ENCODE measurements at regions not wholly inside any gene's neighbourhood (a gene's known extent, or its start where the extent isn't known, plus 50 kb on each side); places are given as distances from the start of the nearest gene placed in this dataset.

DNA sequence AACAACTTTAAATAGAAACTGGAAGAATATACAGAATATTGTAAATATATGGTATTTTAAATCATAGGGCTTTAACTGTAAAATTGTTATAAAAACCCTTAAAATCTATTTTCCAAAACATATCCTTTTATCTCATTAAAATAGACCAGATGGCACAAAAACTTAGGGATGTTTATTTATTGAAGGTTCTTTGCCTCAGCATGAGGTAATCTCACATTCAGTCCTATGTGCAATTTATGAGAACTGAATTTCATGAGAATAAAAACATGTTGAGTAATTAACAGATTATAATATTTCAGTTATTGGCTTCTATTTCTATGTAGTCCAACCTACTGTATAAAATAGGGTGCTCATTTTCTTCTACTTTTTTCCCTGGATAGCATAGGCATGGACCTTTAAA, 329.2 kb upstream of the PRR16 start:
- Histone ChIP-seq H3F3A (replicated peaks; ENCODE audit: insufficient read depth) (no peaks in the 10 kb centered on the region), H3K9me3 (no peaks in the 10 kb centered on the region), H3K9me2 (no peaks in the 10 kb centered on the region), H3K9ac (no peak overlapping the region), H2AFZ (ENCODE audit: low read depth) (no peak overlapping the region; the same call in 1 of the 2 replicates), H4K20me1 (ENCODE audit: insufficient read depth) (no peaks in the 10 kb centered on the region), H3K27ac (ENCODE audit: low read depth in 2 of 2, low read length in 1 of 2) (no peak overlapping the region), H3K79me2 (ENCODE audit: insufficient read depth) (no peaks in the 10 kb centered on the region), H3K4me3 (ENCODE audit: low read depth in 2 of 2, low read length in 1 of 2) (no peak overlapping the region), H3K27me3 (ENCODE audit: insufficient read depth) (no peaks in the 10 kb centered on the region), H3K36me3 (replicated peaks in 1 of 2; ENCODE audit: control insufficient read depth in 1 of 2, insufficient read depth in 2 of 2, low read length in 1 of 2) (no peaks in the 10 kb centered on the region), H3K4me2 (no peak overlapping the region), H3K4me1 (ENCODE audit: control insufficient read depth in 1 of 2, insufficient read depth in 2 of 2, low read depth in 1 of 2, low read length in 1 of 2) (no peaks in the 10 kb centered on the region; a peak in 1 of 4 replicates)
- POLR2A ChIA-PET = no interaction called here
- CTCF ChIA-PET = no interaction called here
- DNase-seq = no peak
- TF ChIP-seq NFIC (IDR thresholded peaks at IDR 0.05; ENCODE audit: borderline replicate concordance) = no peak
- TF ChIP-seq FOXJ3 (CRISPR knock-in tag; IDR thresholded peaks at IDR 0.05) = no peak
- TF ChIP-seq, protein P1, sequence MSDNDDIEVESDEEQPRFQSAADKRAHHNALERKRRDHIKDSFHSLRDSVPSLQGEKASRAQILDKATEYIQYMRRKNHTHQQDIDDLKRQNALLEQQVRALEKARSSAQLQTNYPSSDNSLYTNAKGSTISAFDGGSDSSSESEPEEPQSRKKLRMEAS (IDR thresholded peaks at IDR 0.05; ENCODE audit: low read depth) = no peak
- TF ChIP-seq MXI1 (IDR thresholded peaks at IDR 0.05; ENCODE audit: low read depth, low read length) = no peak
- TF ChIP-seq, protein P2, sequence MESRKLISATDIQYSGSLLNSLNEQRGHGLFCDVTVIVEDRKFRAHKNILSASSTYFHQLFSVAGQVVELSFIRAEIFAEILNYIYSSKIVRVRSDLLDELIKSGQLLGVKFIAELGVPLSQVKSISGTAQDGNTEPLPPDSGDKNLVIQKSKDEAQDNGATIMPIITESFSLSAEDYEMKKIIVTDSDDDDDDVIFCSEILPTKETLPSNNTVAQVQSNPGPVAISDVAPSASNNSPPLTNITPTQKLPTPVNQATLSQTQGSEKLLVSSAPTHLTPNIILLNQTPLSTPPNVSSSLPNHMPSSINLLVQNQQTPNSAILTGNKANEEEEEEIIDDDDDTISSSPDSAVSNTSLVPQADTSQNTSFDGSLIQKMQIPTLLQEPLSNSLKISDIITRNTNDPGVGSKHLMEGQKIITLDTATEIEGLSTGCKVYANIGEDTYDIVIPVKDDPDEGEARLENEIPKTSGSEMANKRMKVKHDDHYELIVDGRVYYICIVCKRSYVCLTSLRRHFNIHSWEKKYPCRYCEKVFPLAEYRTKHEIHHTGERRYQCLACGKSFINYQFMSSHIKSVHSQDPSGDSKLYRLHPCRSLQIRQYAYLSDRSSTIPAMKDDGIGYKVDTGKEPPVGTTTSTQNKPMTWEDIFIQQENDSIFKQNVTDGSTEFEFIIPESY (IDR thresholded peaks at IDR 0.05; ENCODE audit: borderline replicate concordance, low read depth) = no peak
- TF ChIP-seq, protein P3, sequence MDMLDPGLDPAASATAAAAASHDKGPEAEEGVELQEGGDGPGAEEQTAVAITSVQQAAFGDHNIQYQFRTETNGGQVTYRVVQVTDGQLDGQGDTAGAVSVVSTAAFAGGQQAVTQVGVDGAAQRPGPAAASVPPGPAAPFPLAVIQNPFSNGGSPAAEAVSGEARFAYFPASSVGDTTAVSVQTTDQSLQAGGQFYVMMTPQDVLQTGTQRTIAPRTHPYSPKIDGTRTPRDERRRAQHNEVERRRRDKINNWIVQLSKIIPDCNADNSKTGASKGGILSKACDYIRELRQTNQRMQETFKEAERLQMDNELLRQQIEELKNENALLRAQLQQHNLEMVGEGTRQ (IDR thresholded peaks at IDR 0.05; ENCODE audit: borderline replicate concordance, low read depth, low read length) = no peak
- TF ChIP-seq EP300 (IDR thresholded peaks at IDR 0.05; ENCODE audit: borderline replicate concordance in 1 of 2, low read depth in 1 of 2, low read length in 1 of 2) = no peak
- TF ChIP-seq FOSL2 (IDR thresholded peaks at IDR 0.05; ENCODE audit: borderline replicate concordance, low read depth) = no peak
- no peak for TF ChIP-seq POLR2AphosphoS5 (IDR thresholded peaks at IDR 0.05; ENCODE audit: low read depth, low read length)
- no peak for TF ChIP-seq GABPA (IDR thresholded peaks at IDR 0.05; ENCODE audit: low read depth)
- no peak for TF ChIP-seq TCF12 (IDR thresholded peaks at IDR 0.05)
- TF ChIP-seq, protein P4, sequence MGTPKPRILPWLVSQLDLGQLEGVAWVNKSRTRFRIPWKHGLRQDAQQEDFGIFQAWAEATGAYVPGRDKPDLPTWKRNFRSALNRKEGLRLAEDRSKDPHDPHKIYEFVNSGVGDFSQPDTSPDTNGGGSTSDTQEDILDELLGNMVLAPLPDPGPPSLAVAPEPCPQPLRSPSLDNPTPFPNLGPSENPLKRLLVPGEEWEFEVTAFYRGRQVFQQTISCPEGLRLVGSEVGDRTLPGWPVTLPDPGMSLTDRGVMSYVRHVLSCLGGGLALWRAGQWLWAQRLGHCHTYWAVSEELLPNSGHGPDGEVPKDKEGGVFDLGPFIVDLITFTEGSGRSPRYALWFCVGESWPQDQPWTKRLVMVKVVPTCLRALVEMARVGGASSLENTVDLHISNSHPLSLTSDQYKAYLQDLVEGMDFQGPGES (IDR thresholded peaks at IDR 0.05; ENCODE audit: low read depth, low read length) = no peak
- TF ChIP-seq FOXM1 (IDR thresholded peaks at IDR 0.05; ENCODE audit: low read depth) = no peak
- no peak for TF ChIP-seq RFX5 (IDR thresholded peaks at IDR 0.05; ENCODE audit: low read length)
- TF ChIP-seq CHD2 (IDR thresholded peaks at IDR 0.05; ENCODE audit: low read length, partially characterized antibody) = no peak

DNA sequence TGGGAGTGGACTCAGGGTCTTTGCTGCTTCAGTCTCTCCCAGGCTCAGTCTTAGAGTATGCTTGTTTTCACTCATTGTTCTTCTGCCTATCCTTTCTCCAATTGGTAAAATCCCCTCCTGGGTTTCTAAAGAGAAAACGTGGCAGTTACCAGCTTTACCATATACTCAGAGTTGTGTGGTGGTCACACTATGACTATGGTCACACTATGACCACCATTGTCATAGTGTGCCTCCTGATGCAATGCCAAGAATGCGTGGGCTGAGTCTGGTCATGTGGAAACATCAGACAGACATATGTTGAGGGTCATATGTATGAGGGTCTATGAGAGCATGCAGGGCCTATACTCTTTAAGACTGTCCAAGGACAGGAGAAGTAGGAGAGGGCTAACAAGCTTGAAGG, 326.5 kb upstream of the PRR16 start:
- DNase-seq = no peak
- Histone ChIP-seq H3K27me3 (ENCODE audit: insufficient read depth) (no peaks in the 10 kb centered on the region), H3K4me3 (ENCODE audit: low read depth in 2 of 2, low read length in 1 of 2) (no peak overlapping the region), H3K36me3 (replicated peaks in 1 of 2; ENCODE audit: control insufficient read depth in 1 of 2, insufficient read depth in 2 of 2, low read length in 1 of 2) (no peaks in the 10 kb centered on the region), H2AFZ (ENCODE audit: low read depth) (no peak overlapping the region), H3K4me1 (ENCODE audit: control insufficient read depth in 1 of 2, insufficient read depth in 2 of 2, low read depth in 1 of 2, low read length in 1 of 2) (no peaks in the 10 kb centered on the region; a peak in 1 of 4 replicates), H3K9ac (no peak overlapping the region), H3K27ac (ENCODE audit: low read depth in 2 of 2, low read length in 1 of 2) (no peak overlapping the region), H3K79me2 (ENCODE audit: insufficient read depth) (no peaks in the 10 kb centered on the region), H3K9me2 (no peaks in the 10 kb centered on the region), H4K20me1 (ENCODE audit: insufficient read depth) (no peaks in the 10 kb centered on the region), H3K9me3 (no peaks in the 10 kb centered on the region), H3K4me2 (no peak overlapping the region), H3F3A (replicated peaks; ENCODE audit: insufficient read depth) (no peaks in the 10 kb centered on the region)
- WGBS (ENCODE audit: low lambda C conversion rate) = 42% methylated on average over 2 of the region's 2 CpGs
- POLR2A ChIA-PET = no interaction called here
- CTCF ChIA-PET = no interaction called here
- TF ChIP-seq MXI1 (IDR thresholded peaks at IDR 0.05; ENCODE audit: low read depth, low read length) = no peak
- no peak for TF ChIP-seq NFIC (IDR thresholded peaks at IDR 0.05; ENCODE audit: borderline replicate concordance)
- TF ChIP-seq, protein P1 (IDR thresholded peaks at IDR 0.05; ENCODE audit: low read depth) = no peak
- TF ChIP-seq, protein P5, sequence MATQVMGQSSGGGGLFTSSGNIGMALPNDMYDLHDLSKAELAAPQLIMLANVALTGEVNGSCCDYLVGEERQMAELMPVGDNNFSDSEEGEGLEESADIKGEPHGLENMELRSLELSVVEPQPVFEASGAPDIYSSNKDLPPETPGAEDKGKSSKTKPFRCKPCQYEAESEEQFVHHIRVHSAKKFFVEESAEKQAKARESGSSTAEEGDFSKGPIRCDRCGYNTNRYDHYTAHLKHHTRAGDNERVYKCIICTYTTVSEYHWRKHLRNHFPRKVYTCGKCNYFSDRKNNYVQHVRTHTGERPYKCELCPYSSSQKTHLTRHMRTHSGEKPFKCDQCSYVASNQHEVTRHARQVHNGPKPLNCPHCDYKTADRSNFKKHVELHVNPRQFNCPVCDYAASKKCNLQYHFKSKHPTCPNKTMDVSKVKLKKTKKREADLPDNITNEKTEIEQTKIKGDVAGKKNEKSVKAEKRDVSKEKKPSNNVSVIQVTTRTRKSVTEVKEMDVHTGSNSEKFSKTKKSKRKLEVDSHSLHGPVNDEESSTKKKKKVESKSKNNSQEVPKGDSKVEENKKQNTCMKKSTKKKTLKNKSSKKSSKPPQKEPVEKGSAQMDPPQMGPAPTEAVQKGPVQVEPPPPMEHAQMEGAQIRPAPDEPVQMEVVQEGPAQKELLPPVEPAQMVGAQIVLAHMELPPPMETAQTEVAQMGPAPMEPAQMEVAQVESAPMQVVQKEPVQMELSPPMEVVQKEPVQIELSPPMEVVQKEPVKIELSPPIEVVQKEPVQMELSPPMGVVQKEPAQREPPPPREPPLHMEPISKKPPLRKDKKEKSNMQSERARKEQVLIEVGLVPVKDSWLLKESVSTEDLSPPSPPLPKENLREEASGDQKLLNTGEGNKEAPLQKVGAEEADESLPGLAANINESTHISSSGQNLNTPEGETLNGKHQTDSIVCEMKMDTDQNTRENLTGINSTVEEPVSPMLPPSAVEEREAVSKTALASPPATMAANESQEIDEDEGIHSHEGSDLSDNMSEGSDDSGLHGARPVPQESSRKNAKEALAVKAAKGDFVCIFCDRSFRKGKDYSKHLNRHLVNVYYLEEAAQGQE (IDR thresholded peaks at IDR 0.05; ENCODE audit: low read depth, low read length) = no peak
- TF ChIP-seq JUND (IDR thresholded peaks at IDR 0.05) = no peak
